ENCODE measurements at regions not wholly inside any gene's neighbourhood (a gene's known extent, or its start where the extent isn't known, plus 50 kb on each side); places are given as distances from the start of the nearest gene placed in this dataset.

- TF ChIP-seq EZH2 (optimal IDR thresholded peaks at IDR 0.05; ENCODE audit: low read depth, low read length): no peak
- TF ChIP-seq EZH2phosphoT487 (IDR thresholded peaks at IDR 0.05; ENCODE audit: low read length): no peak
Observed at GRCh38 chr10:114876602-114877300, 55.2 kb downstream of the FHIP2A start.
